Fibroblast of skin of right quadriceps (primary cell): ENCODE measurements at regions not wholly inside any gene's neighbourhood (a gene's known extent, or its start where the extent isn't known, plus 50 kb on each side); places are given as distances from the start of the nearest gene placed in this dataset.

ENCODE experiments used
- DNase-seq: peaks from one replicate; pipeline ENCODE4 v3.0.0-alpha.2; 2013

- DNase-seq, result no peak
Observed at GRCh38 chr5:34570143-34570542, 86.0 kb upstream of the RAI14 start.

DNA sequence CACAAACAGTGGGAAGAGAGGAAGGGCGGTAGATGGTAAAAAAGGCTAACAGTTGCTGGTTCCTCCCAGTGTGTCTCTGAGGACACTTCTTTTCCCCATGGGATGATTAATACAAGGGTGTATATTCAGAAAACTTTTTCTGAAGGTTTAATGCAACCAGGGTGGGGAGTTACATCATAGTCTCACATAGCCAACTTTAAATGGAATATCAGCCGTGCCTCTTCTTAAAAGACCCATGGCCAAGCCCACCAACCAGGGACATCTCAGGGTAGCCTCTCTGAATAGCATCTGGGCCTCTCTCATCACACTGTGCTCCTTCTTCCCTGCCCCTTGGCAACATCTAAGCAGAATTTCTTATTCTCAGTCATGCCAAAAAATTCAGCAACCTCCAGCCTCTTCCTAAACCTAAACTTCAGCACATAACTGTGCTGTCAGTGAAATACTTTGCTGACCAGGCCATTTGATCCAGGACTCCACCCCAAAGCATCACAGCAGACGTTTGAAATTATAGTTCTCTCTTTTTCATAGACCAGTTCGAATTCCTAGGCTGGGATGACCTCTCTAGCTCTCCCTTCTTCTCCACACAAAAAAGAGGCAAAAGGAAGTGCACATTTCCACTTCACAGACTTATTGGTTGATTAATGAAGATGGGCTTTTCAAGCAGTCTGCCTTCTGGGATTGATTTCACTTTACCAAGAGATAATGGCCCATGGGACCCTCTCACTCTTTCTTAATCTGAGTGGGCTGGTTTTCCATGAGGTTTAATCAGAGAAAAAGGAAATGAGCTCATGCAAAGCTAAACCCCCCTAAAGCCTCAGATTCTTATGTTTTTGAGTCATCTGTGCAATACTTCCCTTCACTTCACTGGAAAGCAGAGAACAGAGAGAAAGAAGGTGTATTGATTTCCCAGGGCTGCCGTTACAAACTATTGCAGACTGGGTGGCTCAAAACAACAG, 85.1 kb upstream of the RAI14 start:
- peak; percentile 96 for DNase-seq

DNA sequence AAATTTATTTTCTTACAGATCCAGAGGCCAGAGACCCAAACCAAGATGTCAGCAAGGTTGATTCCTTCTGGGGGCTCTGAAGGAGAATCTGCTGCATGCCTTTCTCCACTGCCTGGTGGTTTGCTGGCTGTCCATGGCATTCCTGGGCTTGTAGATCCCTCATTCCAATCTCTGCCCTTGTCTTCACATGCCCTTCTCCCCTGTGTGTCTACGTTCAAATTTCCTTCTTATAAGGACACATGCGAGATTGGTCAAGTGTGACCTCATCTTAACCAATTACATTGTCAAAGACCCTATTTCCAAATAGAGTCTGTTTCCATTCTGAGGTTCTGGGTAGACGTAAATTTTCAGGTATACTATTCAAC, 84.5 kb upstream of the RAI14 start:
- DNase-seq, result peak; percentile 83

- DNase-seq, result no peak
Observed at GRCh38 chr5:34574936-34575467, 81.1 kb upstream of the RAI14 start.

DNA sequence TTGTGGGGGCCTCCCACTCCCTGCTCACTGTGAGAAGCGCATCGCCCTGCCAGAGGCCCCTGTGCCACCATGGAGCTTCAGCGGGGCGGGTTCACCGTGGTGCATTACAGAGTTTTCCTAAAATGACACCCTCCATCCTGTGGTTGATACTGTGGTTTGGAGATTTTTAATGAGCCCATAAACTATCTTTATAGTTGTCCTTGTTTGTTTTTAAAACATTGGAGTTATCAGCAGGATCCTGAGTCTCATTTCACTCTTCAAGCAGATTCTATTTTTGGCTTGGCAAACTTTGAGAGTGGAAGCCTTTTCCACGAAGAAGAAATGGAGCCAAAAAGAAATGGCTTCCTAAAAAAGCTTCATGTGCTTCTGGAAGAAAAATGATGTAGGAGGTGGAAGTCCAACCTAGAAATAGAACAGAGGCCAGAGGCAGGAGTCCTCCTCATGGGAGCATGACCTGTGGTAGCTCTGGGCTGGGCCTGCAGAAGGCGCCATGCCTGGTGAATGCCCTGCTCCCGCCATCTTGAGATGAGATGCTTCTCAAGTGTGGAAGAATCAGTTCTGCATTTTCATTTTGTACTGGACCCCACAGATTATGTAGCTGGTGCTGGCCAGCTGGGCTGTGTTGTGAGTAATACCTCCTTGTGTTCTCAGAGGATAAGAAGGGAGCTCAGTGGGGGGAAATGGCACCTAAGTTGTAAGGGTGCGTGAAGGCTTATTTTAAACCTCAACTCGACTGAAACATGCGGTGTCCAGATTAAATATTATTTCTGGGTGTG, 79.0 kb upstream of the RAI14 start:
- DNase-seq, result peak; percentile 74

DNA sequence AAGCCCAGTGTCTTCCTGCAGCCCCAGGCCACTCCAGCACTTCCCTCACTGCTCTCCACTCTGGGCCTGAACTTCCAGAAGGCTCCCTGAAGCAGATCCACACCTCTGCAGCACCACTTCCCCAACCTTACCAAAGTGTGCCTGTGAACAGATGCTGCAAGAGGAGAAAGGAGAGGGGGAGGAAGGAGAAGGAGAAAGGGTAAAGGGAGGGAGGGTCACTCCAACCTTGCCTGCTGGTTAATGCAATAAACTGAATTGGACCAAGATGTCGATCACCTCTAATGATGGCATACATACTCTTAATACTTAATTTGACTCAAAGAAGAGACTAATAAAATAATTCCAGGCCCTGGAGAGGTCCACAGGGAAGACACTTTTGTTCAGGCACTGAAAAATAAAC, 77.2 kb upstream of the RAI14 start:
- DNase-seq, result no peak

DNA sequence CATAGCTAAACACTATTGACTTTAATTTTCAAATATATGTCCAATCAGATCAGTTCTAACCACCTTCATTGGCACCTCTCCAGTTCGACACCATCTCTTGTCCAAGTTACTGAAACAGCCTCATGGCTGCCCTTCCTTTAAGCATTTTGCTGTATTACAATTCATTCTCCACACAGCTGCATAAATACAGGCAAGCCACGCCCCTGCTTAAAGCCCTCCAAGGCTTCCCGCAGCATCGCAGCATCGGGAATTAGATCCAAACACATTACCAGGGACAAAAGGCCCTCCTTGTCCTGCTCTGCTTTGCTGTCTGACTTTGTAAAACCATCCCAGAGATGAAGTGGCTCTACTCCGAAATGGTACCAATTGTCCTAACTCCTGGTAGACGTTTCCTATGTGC, 75.1 kb upstream of the RAI14 start:
- DNase-seq, result no peak

DNA sequence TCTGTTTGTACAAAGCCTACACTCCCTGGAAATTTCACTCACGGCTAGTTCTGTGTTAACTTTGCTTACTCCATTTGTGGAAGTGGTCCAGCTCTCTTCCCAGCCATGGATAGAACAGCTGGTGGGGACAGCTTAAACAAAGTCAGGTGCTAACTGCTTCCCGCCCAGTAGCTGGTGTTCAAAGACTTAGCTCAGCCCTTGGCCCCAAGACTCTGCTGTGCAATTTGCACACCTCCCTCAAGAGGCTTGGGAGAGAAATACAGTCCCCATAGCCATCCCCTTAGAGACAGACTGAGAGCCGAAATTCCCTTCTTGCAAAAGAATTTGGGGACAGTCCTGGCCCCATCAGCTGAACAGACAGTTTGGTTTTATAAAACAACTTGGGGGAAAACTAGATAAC, 73.8 kb upstream of the RAI14 start:
- no peak for DNase-seq

DNA sequence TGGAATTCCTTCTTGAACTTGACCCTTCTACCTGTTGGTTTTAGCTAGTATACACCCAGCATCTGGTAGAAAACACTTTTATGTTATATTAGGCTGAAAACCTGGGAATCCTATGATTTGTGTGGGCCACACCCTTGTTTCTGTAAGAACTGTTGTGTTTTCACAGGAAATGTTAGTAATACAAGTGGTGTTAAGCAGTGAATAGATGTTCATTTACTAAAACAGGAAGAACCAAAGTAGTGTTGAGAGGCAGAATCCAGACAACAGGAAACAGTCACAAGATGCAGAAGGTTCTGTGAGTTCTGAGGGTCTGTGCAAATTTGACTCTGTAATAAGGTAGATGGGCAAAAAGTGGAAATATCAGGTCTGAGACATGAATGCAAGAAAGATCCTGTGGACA, 73.0 kb upstream of the RAI14 start:
- DNase-seq, result no peak

DNA sequence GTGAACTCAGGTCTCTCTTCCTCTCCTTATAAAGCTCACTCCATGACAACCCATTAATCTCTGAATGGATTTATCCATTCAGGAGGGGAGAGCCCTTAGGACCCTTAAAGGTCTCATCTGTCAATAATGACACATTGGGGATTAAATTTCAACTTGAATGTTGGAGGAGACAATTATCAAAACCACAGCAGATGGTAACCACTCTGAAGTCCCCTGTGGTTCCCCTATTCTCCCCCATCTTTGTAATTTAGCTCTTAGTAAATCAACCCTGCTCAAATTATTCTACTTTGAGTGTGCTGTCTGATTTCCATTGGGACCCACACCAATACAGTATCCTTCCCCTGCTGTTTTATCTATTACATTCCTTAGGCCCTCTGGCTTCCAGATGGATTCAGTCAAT, 72.0 kb upstream of the RAI14 start:
- no peak for DNase-seq

GRCh38 chr5:34585601-34586104, 70.5 kb upstream of the RAI14 start:
- no peak for DNase-seq

GRCh38 chr5:34586117-34586885, 69.8 kb upstream of the RAI14 start:
- DNase-seq, result peak; percentile 94

- DNase-seq, result peak; percentile 75
Observed at GRCh38 chr5:34587355-34588241, 68.5 kb upstream of the RAI14 start.

DNA sequence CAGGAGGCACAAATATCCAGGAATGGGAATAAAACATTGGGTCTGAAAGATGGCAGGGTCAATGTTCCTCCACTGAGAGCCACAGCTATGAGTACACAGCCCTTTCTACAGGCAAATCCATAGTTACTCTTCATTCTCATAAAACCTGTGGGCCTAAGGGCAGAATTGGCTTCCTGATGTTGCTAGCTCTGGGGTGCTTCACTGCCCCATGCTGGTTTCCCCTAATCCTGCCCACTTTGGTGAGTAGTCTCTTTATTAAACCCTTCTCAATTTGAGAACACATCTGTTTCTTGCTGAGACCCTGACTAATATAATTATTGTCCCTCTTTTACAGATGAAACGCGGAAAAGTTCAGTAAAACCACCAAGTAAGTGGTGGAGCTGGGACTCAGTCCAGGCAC, 66.3 kb upstream of the RAI14 start:
- no peak for DNase-seq

DNA sequence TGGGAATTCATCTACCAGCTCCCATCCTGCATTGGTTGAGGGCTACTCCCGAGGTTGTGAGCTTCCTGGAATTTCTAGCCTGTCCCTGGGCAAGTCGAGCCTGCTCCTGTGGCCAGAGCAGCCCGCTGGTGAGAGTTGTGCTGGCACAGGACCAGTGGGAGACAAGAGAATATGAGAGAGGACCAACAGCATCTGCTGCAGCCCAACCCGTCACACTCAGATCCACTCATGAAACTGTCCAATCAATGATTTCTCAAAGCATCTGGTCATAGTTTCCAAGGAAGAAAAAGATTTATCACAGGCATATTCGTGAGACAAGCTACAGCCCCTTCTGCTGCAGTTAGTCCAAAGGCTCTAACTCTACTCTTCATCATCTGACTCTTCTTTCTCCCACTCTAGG, 64.4 kb upstream of the RAI14 start:
- DNase-seq, result no peak

DNA sequence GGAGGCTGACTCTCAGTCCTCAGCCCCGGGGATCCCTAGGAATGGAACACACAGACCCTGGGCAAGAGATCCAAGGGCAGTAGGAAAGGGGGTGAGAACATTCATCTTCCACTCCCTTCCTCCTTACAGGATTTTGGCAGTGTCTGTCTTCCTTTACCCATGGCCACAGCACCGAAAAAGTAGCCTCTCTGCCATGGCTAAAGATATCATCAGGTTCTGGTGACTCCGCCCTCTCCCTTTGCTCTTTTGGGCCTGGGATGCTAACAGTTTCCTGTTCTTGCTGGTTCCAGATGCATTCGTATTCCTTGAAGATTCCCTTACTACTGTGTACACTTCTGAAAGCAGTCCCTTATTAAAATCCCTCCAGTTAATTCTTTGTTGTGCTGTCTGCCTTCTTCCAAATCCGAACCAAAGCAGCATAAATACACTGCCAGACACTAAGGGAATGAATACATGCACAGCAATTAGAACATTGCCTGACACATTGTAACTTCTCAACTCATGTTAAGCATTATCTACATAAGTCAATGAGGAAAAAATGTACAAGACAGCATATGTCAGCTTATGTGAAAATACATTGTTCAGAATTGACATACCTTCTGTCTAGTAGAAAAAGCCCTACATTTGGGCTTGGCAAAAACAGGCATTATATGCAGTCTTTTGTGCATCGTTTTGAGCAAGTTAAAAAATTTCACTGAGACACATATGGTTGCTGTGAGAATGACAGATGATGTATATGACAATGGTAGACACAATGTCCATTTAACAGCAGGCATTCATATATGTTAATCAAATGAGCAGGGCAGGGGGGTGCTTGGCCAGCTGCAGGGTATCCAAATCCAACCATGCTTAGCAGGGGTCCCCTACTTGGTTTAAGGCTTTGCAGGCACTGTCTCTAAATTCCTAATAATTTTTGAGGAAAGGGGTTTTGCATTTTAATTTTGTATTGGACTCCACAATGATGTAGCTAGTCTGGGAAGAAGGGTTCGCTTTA, 58.8 kb upstream of the RAI14 start:
- no peak for DNase-seq

GRCh38 chr5:34598177-34598794, 57.8 kb upstream of the RAI14 start:
- peak; percentile 97 for DNase-seq

DNA sequence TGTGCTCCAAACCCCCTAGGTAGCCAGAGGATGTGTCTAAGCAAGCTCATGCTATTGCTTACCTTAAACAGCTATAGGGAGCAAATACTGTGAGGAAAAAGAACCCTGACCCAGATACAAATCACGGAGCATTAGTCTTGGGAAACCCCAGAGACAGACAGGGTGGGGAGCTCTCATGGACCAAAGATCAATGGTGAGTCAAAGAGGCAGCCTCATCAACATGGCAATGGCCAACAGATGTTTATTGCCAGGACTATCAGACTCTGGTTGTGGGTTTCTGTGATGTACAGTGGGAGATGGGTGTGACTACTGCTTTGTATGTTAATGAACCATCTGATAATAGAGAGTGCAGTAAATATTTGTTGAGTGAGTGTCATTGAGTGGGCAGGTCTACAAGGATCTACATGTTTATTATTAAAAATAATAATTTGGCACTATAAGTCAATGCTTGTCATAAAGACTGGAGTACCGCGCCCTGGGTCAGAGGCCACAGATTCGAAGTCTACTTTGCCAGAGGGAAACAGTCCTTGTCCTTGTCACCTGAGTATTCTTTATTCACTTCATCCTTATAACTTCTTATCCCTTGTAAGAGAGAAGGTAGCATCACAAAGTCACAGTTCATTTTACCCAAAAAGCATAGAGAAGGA, 56.5 kb upstream of the RAI14 start:
- no peak for DNase-seq

DNA sequence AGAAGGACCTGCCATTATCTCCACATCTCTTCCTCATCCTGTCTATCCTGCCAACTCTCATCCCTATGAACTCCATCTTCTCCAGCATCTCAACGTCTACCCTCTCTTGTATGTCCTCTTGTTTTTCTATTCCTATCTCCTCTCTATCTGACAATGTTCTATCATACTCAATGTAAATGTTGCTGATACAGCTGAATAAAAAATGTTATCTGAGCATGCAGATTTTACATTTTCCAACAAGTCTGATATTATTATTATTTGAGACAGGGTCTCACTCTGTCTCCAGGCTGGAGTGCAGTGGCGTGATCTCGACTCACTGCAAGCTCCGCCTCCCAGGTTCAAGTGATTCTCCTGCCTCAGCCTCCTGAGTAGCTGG, 56.0 kb upstream of the RAI14 start:
- DNase-seq, result no peak

GRCh38 chr5:34603378-34603777, 52.8 kb upstream of the RAI14 start:
- DNase-seq, result no peak
